ENCODE measurements at regions not wholly inside any gene's neighbourhood (a gene's known extent, or its start where the extent isn't known, plus 50 kb on each side); places are given as distances from the start of the nearest gene placed in this dataset.

DNA sequence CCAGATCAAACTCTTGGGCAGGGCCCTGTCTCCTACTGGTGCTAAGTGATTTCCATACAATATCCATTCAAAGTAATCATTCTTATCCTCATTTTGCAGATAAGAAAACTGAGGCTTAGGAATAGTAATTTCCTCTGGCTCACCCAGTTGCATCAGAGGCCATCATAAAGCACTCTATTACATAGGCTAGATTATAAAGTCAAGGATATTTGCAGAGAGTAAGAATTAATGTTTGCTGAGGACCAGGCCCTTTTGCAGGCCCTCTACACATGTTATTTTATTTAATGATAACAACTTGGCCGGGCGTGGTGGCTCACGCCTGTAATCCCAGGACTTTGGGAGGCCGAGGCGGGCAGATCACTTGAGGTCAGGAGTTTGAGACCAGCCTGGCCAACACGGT, 316.8 kb downstream of the ZNF674 start:
- no peaks in the 10 kb centered on the region; the same call in 1 of the 2 replicates for H3K9me3 ChIP-seq (ENCODE audit: control insufficient read depth, insufficient read depth, low read depth, low read length)
- H3K27ac ChIP-seq (ENCODE audit: extremely low read depth, low read depth, low read length): no peak overlapping the region
- no peaks in the 10 kb centered on the region for H3K36me3 ChIP-seq (ENCODE audit: control insufficient read depth in 2 of 2, insufficient read depth in 1 of 2, low read length in 2 of 2)
- CTCF ChIA-PET: no interaction called here
- H3K4me1 ChIP-seq (ENCODE audit: control insufficient read depth, insufficient read depth, low read length): no peaks in the 10 kb centered on the region
- no peak overlapping the region for H3K4me3 ChIP-seq (ENCODE audit: low read depth, low read length)
- TF ChIP-seq, protein P1, sequence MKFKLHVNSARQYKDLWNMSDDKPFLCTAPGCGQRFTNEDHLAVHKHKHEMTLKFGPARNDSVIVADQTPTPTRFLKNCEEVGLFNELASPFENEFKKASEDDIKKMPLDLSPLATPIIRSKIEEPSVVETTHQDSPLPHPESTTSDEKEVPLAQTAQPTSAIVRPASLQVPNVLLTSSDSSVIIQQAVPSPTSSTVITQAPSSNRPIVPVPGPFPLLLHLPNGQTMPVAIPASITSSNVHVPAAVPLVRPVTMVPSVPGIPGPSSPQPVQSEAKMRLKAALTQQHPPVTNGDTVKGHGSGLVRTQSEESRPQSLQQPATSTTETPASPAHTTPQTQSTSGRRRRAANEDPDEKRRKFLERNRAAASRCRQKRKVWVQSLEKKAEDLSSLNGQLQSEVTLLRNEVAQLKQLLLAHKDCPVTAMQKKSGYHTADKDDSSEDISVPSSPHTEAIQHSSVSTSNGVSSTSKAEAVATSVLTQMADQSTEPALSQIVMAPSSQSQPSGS (tag by site-specific recombination; IDR thresholded peaks at IDR 0.05; ENCODE audit: low read depth): no peak
- no peak for TF ChIP-seq KLF9 (tag by site-specific recombination; IDR thresholded peaks at IDR 0.05; ENCODE audit: low read depth)
- no peak for TF ChIP-seq ZSCAN23 (tag by site-specific recombination; IDR thresholded peaks at IDR 0.05)
- no peak for TF ChIP-seq ZNF571 (tag by site-specific recombination; IDR thresholded peaks at IDR 0.05)
- TF ChIP-seq, protein P2, sequence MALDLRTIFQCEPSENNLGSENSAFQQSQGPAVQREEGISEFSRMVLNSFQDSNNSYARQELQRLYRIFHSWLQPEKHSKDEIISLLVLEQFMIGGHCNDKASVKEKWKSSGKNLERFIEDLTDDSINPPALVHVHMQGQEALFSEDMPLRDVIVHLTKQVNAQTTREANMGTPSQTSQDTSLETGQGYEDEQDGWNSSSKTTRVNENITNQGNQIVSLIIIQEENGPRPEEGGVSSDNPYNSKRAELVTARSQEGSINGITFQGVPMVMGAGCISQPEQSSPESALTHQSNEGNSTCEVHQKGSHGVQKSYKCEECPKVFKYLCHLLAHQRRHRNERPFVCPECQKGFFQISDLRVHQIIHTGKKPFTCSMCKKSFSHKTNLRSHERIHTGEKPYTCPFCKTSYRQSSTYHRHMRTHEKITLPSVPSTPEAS (tag by site-specific recombination; IDR thresholded peaks at IDR 0.05): no peak
- TF ChIP-seq ZNF449 (tag by site-specific recombination; IDR thresholded peaks at IDR 0.05): no peak
- TF ChIP-seq ZNF558 (tag by site-specific recombination; IDR thresholded peaks at IDR 0.05): no peak
- no peak for TF ChIP-seq ZNF433 (tag by site-specific recombination; IDR thresholded peaks at IDR 0.05; ENCODE audit: low read depth)
- no peak for TF ChIP-seq WT1 (tag by site-specific recombination; IDR thresholded peaks at IDR 0.05)
- no peak for TF ChIP-seq ZNF37A (tag by site-specific recombination; IDR thresholded peaks at IDR 0.05)
- no peak for TF ChIP-seq REPIN1 (tag by site-specific recombination; IDR thresholded peaks at IDR 0.05; ENCODE audit: low read depth)
- no peak for TF ChIP-seq ZNF202 (tag by site-specific recombination; IDR thresholded peaks at IDR 0.05; ENCODE audit: borderline replicate concordance)
- TF ChIP-seq ZBTB8A (tag by site-specific recombination; IDR thresholded peaks at IDR 0.05): no peak
- no peak for TF ChIP-seq ZNF391 (tag by site-specific recombination; IDR thresholded peaks at IDR 0.05; ENCODE audit: borderline replicate concordance, low read depth)
- no peak for TF ChIP-seq ZNF394 (tag by site-specific recombination; IDR thresholded peaks at IDR 0.05; ENCODE audit: borderline replicate concordance)
- TF ChIP-seq SP7 (tag by site-specific recombination; IDR thresholded peaks at IDR 0.05): no peak
- TF ChIP-seq, protein P3, sequence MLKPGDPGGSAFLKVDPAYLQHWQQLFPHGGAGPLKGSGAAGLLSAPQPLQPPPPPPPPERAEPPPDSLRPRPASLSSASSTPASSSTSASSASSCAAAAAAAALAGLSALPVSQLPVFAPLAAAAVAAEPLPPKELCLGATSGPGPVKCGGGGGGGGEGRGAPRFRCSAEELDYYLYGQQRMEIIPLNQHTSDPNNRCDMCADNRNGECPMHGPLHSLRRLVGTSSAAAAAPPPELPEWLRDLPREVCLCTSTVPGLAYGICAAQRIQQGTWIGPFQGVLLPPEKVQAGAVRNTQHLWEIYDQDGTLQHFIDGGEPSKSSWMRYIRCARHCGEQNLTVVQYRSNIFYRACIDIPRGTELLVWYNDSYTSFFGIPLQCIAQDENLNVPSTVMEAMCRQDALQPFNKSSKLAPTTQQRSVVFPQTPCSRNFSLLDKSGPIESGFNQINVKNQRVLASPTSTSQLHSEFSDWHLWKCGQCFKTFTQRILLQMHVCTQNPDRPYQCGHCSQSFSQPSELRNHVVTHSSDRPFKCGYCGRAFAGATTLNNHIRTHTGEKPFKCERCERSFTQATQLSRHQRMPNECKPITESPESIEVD (tag by site-specific recombination; IDR thresholded peaks at IDR 0.05): no peak
- TF ChIP-seq ZNF654 (tag by site-specific recombination; IDR thresholded peaks at IDR 0.05; ENCODE audit: low read depth): no peak
- no peak for TF ChIP-seq RBAK (tag by site-specific recombination; IDR thresholded peaks at IDR 0.05)
- POLR2A ChIA-PET: no interaction called here

DNA sequence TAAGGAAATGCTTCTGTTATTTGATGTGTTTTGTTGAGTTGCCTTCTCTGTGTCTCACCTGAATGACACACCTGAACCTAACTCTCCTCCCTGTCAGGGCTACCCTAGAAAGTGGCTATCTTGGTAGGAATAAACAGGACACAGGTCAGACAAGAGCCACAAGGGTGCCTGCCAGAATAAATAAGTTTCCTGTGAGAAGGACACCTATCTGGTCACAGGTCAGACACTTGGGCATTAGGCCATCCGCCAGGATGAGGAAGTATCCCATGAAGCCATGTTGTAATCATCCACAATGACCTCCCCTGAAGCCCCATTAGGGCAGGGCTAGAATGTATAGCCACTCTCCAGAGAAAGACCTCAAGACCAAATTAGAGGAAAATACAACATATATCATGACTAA, 318.8 kb downstream of the ZNF674 start:
- ChIA-PET CTCF (no interaction called here), POLR2A (no interaction called here)
- H3K4me3 ChIP-seq (ENCODE audit: low read depth, low read length): no peak overlapping the region
- no peaks in the 10 kb centered on the region for H3K4me1 ChIP-seq (ENCODE audit: control insufficient read depth, insufficient read depth, low read length)
- no peak overlapping the region for H3K27ac ChIP-seq (ENCODE audit: extremely low read depth, low read depth, low read length)
- H3K9me3 ChIP-seq (ENCODE audit: control insufficient read depth, insufficient read depth, low read depth, low read length): no peaks in the 10 kb centered on the region; the same call in 1 of the 2 replicates
- H3K36me3 ChIP-seq (ENCODE audit: control insufficient read depth in 2 of 2, insufficient read depth in 1 of 2, low read length in 2 of 2): no peaks in the 10 kb centered on the region
- TF ChIP-seq, protein P3 (tag by site-specific recombination; IDR thresholded peaks at IDR 0.05): no peak
- no peak for TF ChIP-seq ZNF623 (tag by site-specific recombination; IDR thresholded peaks at IDR 0.05)
- TF ChIP-seq, protein P4, sequence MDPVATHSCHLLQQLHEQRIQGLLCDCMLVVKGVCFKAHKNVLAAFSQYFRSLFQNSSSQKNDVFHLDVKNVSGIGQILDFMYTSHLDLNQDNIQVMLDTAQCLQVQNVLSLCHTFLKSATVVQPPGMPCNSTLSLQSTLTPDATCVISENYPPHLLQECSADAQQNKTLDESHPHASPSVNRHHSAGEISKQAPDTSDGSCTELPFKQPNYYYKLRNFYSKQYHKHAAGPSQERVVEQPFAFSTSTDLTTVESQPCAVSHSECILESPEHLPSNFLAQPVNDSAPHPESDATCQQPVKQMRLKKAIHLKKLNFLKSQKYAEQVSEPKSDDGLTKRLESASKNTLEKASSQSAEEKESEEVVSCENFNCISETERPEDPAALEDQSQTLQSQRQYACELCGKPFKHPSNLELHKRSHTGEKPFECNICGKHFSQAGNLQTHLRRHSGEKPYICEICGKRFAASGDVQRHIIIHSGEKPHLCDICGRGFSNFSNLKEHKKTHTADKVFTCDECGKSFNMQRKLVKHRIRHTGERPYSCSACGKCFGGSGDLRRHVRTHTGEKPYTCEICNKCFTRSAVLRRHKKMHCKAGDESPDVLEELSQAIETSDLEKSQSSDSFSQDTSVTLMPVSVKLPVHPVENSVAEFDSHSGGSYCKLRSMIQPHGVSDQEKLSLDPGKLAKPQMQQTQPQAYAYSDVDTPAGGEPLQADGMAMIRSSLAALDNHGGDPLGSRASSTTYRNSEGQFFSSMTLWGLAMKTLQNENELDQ (tag by site-specific recombination; IDR thresholded peaks at IDR 0.05; ENCODE audit: low read depth): no peak
- no peak for TF ChIP-seq ZNF544 (tag by site-specific recombination; IDR thresholded peaks at IDR 0.05)
- no peak for TF ChIP-seq ZNF394 (tag by site-specific recombination; IDR thresholded peaks at IDR 0.05; ENCODE audit: borderline replicate concordance)
- TF ChIP-seq ZNF391 (tag by site-specific recombination; IDR thresholded peaks at IDR 0.05; ENCODE audit: borderline replicate concordance, low read depth): no peak
- no peak for TF ChIP-seq ZNF777 (tag by site-specific recombination; IDR thresholded peaks at IDR 0.05; ENCODE audit: borderline replicate concordance)
- no peak for TF ChIP-seq OVOL3 (tag by site-specific recombination; IDR thresholded peaks at IDR 0.05)
- no peak for TF ChIP-seq ZNF16 (tag by site-specific recombination; IDR thresholded peaks at IDR 0.05; ENCODE audit: low read depth)
- TF ChIP-seq ZNF664 (tag by site-specific recombination; IDR thresholded peaks at IDR 0.05): no peak

Measured in HEK293 (cell line).